GM12873 (cell line): ENCODE measurements at regions not wholly inside any gene's neighbourhood (a gene's known extent, or its start where the extent isn't known, plus 50 kb on each side); places are given as distances from the start of the nearest gene placed in this dataset.

Experiments used
- CTCF ChIP-seq: IDR thresholded peaks from 2 replicates; pipeline ENCODE4 v1.5.1; 2012; ENCODE audit warnings: low read depth, mild to moderate bottlenecking, moderate library complexity, low read length, control low read depth; ENCODE audit not compliant: insufficient read depth; ENCODE audit errors: missing control alignments

- TF ChIP-seq CTCF = no peak
Measured at GRCh38 chr9:108779551-108780325, 76.0 kb downstream of the ACTL7B start.

DNA sequence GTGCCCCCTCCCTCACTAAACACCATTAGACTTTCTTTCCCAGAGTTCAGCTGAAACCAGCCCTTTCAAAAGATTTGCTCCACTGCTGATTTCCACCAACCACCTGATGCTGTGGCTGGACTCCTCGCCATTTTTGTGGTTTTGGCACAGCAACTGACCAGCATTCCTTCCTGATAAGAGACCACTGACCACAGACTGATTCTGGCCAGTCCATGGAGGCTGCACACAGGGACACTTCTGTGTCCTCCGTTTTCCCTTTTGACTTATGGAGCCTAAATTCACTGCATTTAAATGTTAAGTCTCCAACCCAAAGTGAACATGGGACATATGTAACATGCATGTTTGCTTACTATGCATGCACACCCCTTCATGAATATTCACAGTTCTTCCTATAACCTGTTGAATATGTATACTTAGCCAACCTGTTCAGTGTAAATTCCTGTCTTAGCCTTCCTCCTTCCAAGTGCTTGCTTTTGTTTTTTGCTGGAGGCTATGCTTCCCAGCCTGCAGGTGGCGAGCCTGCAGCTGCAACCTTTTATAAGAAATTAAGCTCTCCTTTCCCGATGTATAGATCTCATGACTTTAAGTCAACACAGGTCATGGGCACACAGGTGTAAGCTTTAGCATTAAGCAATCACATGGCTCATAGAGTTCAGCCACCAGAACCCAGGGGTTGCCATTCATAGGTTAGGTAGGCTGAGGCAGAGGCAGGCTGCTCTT lies 78.7 kb downstream of the ACTL7B start:
- peak; percentile 13 for TF ChIP-seq CTCF

GRCh38 chr9:108775901-108776306 lies 79.9 kb downstream of the ACTL7B start:
- TF ChIP-seq CTCF = no peak

GRCh38 chr9:108772301-108772894 lies 83.4 kb downstream of the ACTL7B start:
- no peak for TF ChIP-seq CTCF

DNA sequence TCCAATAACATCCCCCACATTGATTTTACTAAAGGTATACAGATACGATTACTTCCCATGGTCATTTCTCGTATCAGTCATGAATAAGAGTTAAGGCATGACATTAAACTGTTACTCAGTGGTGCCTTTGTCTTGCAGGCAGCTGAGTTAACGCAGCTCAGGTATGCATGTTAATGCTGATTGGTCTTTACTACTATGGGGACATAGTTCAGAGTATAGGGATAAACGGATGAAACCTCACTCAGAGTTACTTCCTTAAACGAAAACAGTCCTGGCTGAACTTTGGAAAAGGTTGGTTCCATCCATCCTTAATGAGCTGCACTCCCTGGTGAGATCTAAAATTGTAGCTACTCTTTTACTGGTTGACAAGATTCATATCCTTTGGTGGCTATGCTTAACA lies 87.0 kb downstream of the ACTL7B start:
- no peak for TF ChIP-seq CTCF

DNA sequence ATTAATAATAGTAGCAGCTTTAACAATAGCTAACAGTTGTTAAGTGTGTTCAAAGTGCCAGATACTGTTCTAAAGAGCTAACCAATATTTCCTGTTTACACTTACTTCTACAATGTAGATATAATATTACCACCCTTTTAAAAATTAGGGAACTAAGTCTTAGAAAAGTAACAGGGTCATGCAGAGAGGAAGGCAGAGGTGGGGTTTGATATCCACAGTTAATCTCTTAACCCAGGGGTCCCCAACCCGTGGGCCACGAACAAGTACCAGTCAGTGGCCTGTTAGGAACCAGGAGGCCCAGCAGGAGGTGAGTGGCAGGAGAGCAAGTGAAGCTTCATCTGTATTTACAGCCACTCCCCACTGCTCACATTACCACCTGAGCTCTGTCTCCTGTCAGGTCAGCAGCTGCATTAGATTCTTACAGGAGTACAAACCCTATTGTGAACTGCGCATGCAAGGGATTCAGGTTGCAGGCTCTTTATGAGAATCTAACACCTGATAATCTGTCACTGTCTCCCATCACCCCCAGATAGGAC lies 89.1 kb downstream of the ACTL7B start:
- no peak for TF ChIP-seq CTCF

DNA sequence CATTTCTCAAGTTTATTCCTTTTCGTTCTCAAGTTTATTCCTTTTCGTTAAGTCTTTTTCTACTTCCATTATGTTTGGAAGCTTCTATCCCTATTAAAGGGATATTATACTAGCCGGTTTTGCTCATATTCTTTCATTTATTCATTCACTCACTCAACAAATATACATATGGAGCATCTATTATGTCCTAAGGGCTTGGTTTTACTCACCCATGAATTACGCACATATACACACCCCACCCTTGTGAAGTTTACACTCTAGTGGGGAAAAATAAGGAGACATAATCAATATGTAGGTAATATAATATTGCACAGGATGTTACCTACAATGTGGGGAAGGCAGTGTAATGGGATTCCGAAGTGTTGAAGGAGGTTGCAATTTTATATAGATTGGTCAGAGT lies 90.5 kb downstream of the ACTL7B start:
- no peak for TF ChIP-seq CTCF
